ENCODE measurements at regions not wholly inside any gene's neighbourhood (a gene's known extent, or its start where the extent isn't known, plus 50 kb on each side); places are given as distances from the start of the nearest gene placed in this dataset.

- no peak for TF ChIP-seq CTCF (IDR thresholded peaks at IDR 0.05)
- no peak for TF ChIP-seq POLR2A (IDR thresholded peaks at IDR 0.05)
Observed at GRCh38 chr10:61272781-61273180, 180.4 kb downstream of the TMEM26 start.

All from breast epithelium (tissue), 3 donors.